H1 (cell line): ENCODE measurements at regions not wholly inside any gene's neighbourhood (a gene's known extent, or its start where the extent isn't known, plus 50 kb on each side); places are given as distances from the start of the nearest gene placed in this dataset.

Experiments
- TAF1 ChIP-seq: IDR thresholded peaks from 2 replicates; pipeline ENCODE4 v1.6.1; 2011; ENCODE audit warnings: mild to moderate bottlenecking, low read depth, low read length
- TEAD4 ChIP-seq: IDR thresholded peaks from 2 replicates; pipeline ENCODE4 v1.6.1; 2012; ENCODE audit warnings: low read depth, low read length, inconsistent platforms, mixed read lengths

GRCh38 chr16:51576498-51577195, 425.6 kb upstream of the SALL1 start (continued):
- TF ChIP-seq TAF1 = no peak
- TF ChIP-seq TEAD4 = no peak
